SK-N-SH (cell line): ENCODE measurements at regions not wholly inside any gene's neighbourhood (a gene's known extent, or its start where the extent isn't known, plus 50 kb on each side); places are given as distances from the start of the nearest gene placed in this dataset.
"Not testable (repeated sequence)": the region's sequence is repeated elsewhere in the genome, so short reads cannot be mapped to it uniquely, and the experiment has no call there.

Experiments used
- CTCF ChIA-PET: fragments of 300-600, 350-600 bp; formaldehyde crosslinking; extraction: SDS; loops from one replicate; lab custom pipeline; 2021; lab: Yijun Ruan, JAX
- POLR2A ChIA-PET: fragments of 350-600 bp; sonication (Branson Sonifier 250); formaldehyde crosslinking; extraction: SDS; loops from one replicate; lab custom pipeline; 2020; ENCODE audit warnings: antibody characterized with exemption, inconsistent platforms; lab: Yijun Ruan, JAX
- DNase-seq: peaks from one replicate; pipeline ENCODE4 v3.0.0; 2012
- H2AFZ ChIP-seq: fragments of 200-600 bp; sonication (generic); 2 replicates; pipeline ENCODE4 v1.8.1; 2016; ENCODE audit warnings: antibody characterized with exemption, mild to moderate bottlenecking, low read depth
- H3F3A ChIP-seq: fragments of 200-600 bp; sonication (generic); replicated peaks from 2 replicates; pipeline ENCODE3; 2016; ENCODE audit warnings: antibody characterized with exemption, mild to moderate bottlenecking; ENCODE audit not compliant: insufficient read depth
- H3K27ac ChIP-seq, 2 experiments: fragments of 200-500 bp in 1 of 2; fragments of 200-600 bp in 1 of 2; sonication (Bioruptor generic) in 1 of 2; sonication (generic), shearing (Covaris generic) in 1 of 2; 2 replicates each; pipeline versions ENCODE4 v1.5.1 to v1.6.1; 2014 to 2016; ENCODE audit warnings: low read depth in 2 of 2, inconsistent platforms in 1 of 2, low read length in 1 of 2, mild to moderate bottlenecking in 1 of 2, mixed read lengths in 1 of 2
- H3K27me3 ChIP-seq: fragments of 200-600 bp; sonication (generic), shearing (Covaris generic); 2 replicates; pipeline ENCODE4 v1.6.1; 2016; ENCODE audit warnings: mixed run types; ENCODE audit not compliant: insufficient read depth
- H3K36me3 ChIP-seq, 2 experiments: fragments of 200-500 bp in 1 of 2; fragments of 200-600 bp in 1 of 2; sonication (Bioruptor generic) in 1 of 2; sonication (generic) in 1 of 2; replicated peaks in 1 of 2; 2 replicates each; pipeline versions ENCODE3 to v1.5.1; 2014 to 2016; ENCODE audit warnings: low read length in 1 of 2, mild to moderate bottlenecking in 1 of 2; ENCODE audit not compliant: insufficient read depth in 2 of 2, control insufficient read depth in 1 of 2
- H3K4me1 ChIP-seq, 2 experiments: fragments of 200-500 bp in 1 of 2; fragments of 200-600 bp in 1 of 2; sonication (Bioruptor generic) in 1 of 2; sonication (generic), shearing (Covaris generic) in 1 of 2; 2 replicates each; pipeline versions ENCODE4 v1.5.1 to v1.6.1; 2014 to 2016; ENCODE audit warnings: low read depth in 1 of 2, low read length in 1 of 2, mixed run types in 1 of 2; ENCODE audit not compliant: insufficient read depth in 2 of 2, control insufficient read depth in 1 of 2
- H3K4me2 ChIP-seq: fragments of 200-600 bp; sonication (generic), shearing (Covaris generic); 2 replicates; pipeline ENCODE4 v1.6.1; 2017; ENCODE audit warnings: mixed run types
- H3K4me3 ChIP-seq, 2 experiments: fragments of 200-500 bp in 1 of 2; fragments of 200-600 bp in 1 of 2; sonication (Bioruptor generic) in 1 of 2; sonication (generic), shearing (Covaris generic) in 1 of 2; 2 replicates each; pipeline versions ENCODE4 v1.5.1 to v1.8.1; 2014 to 2016; ENCODE audit warnings: low read depth in 2 of 2, inconsistent platforms in 1 of 2, low read length in 1 of 2, mild to moderate bottlenecking in 1 of 2, mixed read lengths in 1 of 2, moderate library complexity in 1 of 2
- H3K79me2 ChIP-seq: fragments of 200-600 bp; sonication (generic); 2 replicates; pipeline ENCODE4 v1.8.1; 2017; ENCODE audit warnings: mild to moderate bottlenecking; ENCODE audit not compliant: insufficient read depth
- H3K9ac ChIP-seq: fragments of 200-600 bp; sonication (generic); 2 replicates; pipeline ENCODE4 v1.6.1; 2017; ENCODE audit warnings: mixed run types
- H3K9me2 ChIP-seq: fragments of 200-600 bp; sonication (generic); 2 replicates; pipeline ENCODE4 v1.6.1; 2017; ENCODE audit warnings: mixed run types
- H3K9me3 ChIP-seq: fragments of 200-600 bp; sonication (generic); 2 replicates; pipeline ENCODE4 v1.6.1; 2017; ENCODE audit warnings: mixed run types, mild to moderate bottlenecking, moderate library complexity
- H4K20me1 ChIP-seq: fragments of 200-600 bp; sonication (generic); 2 replicates; pipeline ENCODE4 v1.6.1; 2017; ENCODE audit warnings: mild to moderate bottlenecking, mixed run types; ENCODE audit not compliant: insufficient read depth
- ELF1 ChIP-seq: IDR thresholded peaks from 2 replicates; pipeline ENCODE4 v1.4.0; 2012
- EP300 ChIP-seq, 2 experiments: IDR thresholded peaks; 2 replicates each; pipeline versions ENCODE4 v1.4.0 to v1.6.1; 2012; ENCODE audit warnings: borderline replicate concordance in 1 of 2, low read depth in 1 of 2, low read length in 1 of 2
- EZH2phosphoT487 ChIP-seq: fragments of 200-600 bp; sonication (generic); IDR thresholded peaks from 2 replicates; pipeline ENCODE4 v1.6.1; 2017; ENCODE audit warnings: low read depth, mixed run types, mild to moderate bottlenecking, antibody characterized with exemption, moderate library complexity, borderline replicate concordance
- FOXJ3 ChIP-seq: sonication (generic); formaldehyde crosslinking; IDR thresholded peaks from 2 replicates; pipeline ENCODE4 v1.5.1; 2020; ENCODE audit warnings: mild to moderate bottlenecking, missing genetic modification reagents
- FOXM1 ChIP-seq: IDR thresholded peaks from 2 replicates; pipeline ENCODE4 v1.4.0; 2012; ENCODE audit warnings: low read depth, mild to moderate bottlenecking
- GATA2 ChIP-seq: sonication (generic); formaldehyde crosslinking; IDR thresholded peaks from 2 replicates; pipeline ENCODE4 v1.5.0; 2020; ENCODE audit warnings: mild to moderate bottlenecking, missing genetic modification reagents
- MEF2A ChIP-seq: IDR thresholded peaks from 2 replicates; pipeline ENCODE4 v1.4.0; 2012; ENCODE audit warnings: low read depth, borderline replicate concordance
- NFIC ChIP-seq: IDR thresholded peaks from 2 replicates; pipeline ENCODE4 v1.4.0; 2012; ENCODE audit warnings: borderline replicate concordance
- NRF1 ChIP-seq: IDR thresholded peaks from 2 replicates; pipeline ENCODE4 v1.6.1; 2012; ENCODE audit warnings: low read depth, mild to moderate bottlenecking, low read length
- POLR2AphosphoS5 ChIP-seq: IDR thresholded peaks from 2 replicates; pipeline ENCODE4 v1.6.1; 2012; ENCODE audit warnings: low read depth, low read length
- RAD21 ChIP-seq: IDR thresholded peaks from 2 replicates; pipeline ENCODE4 v1.6.1; 2012; ENCODE audit warnings: mild to moderate bottlenecking, low read length
- RFX5 ChIP-seq: IDR thresholded peaks from 2 replicates; pipeline ENCODE4 v1.6.1; 2012; ENCODE audit warnings: mild to moderate bottlenecking, improper control_type of control experiment, low read length
- SMC3 ChIP-seq: IDR thresholded peaks from 2 replicates; pipeline ENCODE4 v1.6.1; 2012; ENCODE audit warnings: low read depth, low read length, improper control_type of control experiment
- TCF12 ChIP-seq: IDR thresholded peaks from 2 replicates; pipeline ENCODE4 v1.4.0; 2012
- TEAD4 ChIP-seq: IDR thresholded peaks from 2 replicates; pipeline ENCODE4 v1.4.0; 2012; ENCODE audit warnings: mild to moderate bottlenecking, borderline replicate concordance; ENCODE audit not compliant: insufficient read depth
- YY1 ChIP-seq: IDR thresholded peaks from 2 replicates; pipeline ENCODE4 v1.4.0; 2012; ENCODE audit warnings: low read depth, mild to moderate bottlenecking
- WGBS: methylation state at CpG from one replicate; pipeline ENCODE4 v1.1.6; 2017; ENCODE audit warnings: low lambda C conversion rate; 5-methylcytosine and 5-hydroxymethylcytosine counted together
- TF ChIP-seq, protein P1 (sequence below): fragments of 150-350 bp; IDR thresholded peaks from 2 replicates; pipeline ENCODE4 v1.6.1; 2016; ENCODE audit warnings: mild to moderate bottlenecking, low read depth, low read length
- TF ChIP-seq, protein P2 (sequence below): IDR thresholded peaks from 2 replicates; pipeline ENCODE4 v1.4.0; 2012; ENCODE audit warnings: low read depth
- TF ChIP-seq, protein P3 (sequence below): fragments of 150-350 bp; IDR thresholded peaks from 2 replicates; pipeline ENCODE4 v1.6.1; 2017; ENCODE audit warnings: antibody characterized with exemption, low read length, low read depth, borderline replicate concordance
- TF ChIP-seq, protein P4 (sequence below): IDR thresholded peaks from 2 replicates; pipeline ENCODE4 v1.4.0; 2012; ENCODE audit warnings: low read depth, borderline replicate concordance

DNA sequence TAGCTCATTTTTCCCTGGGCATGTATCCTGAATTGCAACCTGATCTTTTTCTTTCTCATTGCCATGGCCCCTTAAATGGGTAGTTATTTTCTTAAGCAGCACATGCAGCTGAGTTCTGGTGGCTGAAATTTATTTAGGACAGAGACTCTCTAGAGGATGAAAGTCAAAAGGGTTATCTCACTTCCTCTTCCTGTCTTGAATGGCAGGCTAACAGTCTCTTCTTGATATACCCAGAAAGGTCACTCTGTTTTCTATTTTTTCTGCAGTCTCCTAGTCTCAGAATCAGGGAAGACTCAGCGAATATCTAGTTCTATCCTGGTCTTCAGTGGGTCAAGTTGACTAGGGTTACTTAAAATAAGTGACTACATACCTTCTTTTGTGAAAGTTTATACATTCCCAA lies 243.3 kb downstream of the EPHA7 start:
- Histone ChIP-seq H3K4me1 (no peaks in the 10 kb centered on the region), H3K36me3 (no peaks in the 10 kb centered on the region), H3K9me3 (no peaks in the 10 kb centered on the region), H3F3A (no peaks in the 10 kb centered on the region), H2AFZ (no peak overlapping the region), H3K4me3 (no peak overlapping the region), H3K27me3 (no peaks in the 10 kb centered on the region), H3K9ac (no peak overlapping the region)
- WGBS = 5% methylated on average over 1 of the region's 1 CpG
- ChIA-PET CTCF (no interaction called here), POLR2A (no interaction called here)
- TF ChIP-seq EP300 (IDR thresholded peaks at IDR 0.05; ENCODE audit: borderline replicate concordance in 1 of 2, low read depth in 1 of 2, low read length in 1 of 2) (no peak), TCF12 (no peak), NRF1 (no peak), RFX5 (no peak), EZH2phosphoT487 (no peak), FOXM1 (no peak), RAD21 (no peak), ELF1 (no peak), SMC3 (no peak), GATA2 (CRISPR knock-in tag) (no peak), NFIC (no peak), FOXJ3 (no peak), MEF2A (no peak), POLR2AphosphoS5 (no peak), YY1 (no peak), TEAD4 (no peak)
- TF ChIP-seq, protein P1, sequence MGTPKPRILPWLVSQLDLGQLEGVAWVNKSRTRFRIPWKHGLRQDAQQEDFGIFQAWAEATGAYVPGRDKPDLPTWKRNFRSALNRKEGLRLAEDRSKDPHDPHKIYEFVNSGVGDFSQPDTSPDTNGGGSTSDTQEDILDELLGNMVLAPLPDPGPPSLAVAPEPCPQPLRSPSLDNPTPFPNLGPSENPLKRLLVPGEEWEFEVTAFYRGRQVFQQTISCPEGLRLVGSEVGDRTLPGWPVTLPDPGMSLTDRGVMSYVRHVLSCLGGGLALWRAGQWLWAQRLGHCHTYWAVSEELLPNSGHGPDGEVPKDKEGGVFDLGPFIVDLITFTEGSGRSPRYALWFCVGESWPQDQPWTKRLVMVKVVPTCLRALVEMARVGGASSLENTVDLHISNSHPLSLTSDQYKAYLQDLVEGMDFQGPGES = no peak
- TF ChIP-seq, protein P2, sequence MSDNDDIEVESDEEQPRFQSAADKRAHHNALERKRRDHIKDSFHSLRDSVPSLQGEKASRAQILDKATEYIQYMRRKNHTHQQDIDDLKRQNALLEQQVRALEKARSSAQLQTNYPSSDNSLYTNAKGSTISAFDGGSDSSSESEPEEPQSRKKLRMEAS = no peak
- TF ChIP-seq, protein P3, sequence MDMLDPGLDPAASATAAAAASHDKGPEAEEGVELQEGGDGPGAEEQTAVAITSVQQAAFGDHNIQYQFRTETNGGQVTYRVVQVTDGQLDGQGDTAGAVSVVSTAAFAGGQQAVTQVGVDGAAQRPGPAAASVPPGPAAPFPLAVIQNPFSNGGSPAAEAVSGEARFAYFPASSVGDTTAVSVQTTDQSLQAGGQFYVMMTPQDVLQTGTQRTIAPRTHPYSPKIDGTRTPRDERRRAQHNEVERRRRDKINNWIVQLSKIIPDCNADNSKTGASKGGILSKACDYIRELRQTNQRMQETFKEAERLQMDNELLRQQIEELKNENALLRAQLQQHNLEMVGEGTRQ = no peak
- TF ChIP-seq, protein P4, sequence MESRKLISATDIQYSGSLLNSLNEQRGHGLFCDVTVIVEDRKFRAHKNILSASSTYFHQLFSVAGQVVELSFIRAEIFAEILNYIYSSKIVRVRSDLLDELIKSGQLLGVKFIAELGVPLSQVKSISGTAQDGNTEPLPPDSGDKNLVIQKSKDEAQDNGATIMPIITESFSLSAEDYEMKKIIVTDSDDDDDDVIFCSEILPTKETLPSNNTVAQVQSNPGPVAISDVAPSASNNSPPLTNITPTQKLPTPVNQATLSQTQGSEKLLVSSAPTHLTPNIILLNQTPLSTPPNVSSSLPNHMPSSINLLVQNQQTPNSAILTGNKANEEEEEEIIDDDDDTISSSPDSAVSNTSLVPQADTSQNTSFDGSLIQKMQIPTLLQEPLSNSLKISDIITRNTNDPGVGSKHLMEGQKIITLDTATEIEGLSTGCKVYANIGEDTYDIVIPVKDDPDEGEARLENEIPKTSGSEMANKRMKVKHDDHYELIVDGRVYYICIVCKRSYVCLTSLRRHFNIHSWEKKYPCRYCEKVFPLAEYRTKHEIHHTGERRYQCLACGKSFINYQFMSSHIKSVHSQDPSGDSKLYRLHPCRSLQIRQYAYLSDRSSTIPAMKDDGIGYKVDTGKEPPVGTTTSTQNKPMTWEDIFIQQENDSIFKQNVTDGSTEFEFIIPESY = no peak
- TF ChIP-seq, all 33 proteins: peak for 0
- no peak for DNase-seq
- no peaks in the 10 kb centered on the region for H3K9me2 ChIP-seq
- no peak overlapping the region for H3K27ac ChIP-seq
- no peaks in the 10 kb centered on the region for H4K20me1 ChIP-seq
- no peaks in the 10 kb centered on the region for H3K79me2 ChIP-seq
- H3K4me2 ChIP-seq = no peak overlapping the region

DNA sequence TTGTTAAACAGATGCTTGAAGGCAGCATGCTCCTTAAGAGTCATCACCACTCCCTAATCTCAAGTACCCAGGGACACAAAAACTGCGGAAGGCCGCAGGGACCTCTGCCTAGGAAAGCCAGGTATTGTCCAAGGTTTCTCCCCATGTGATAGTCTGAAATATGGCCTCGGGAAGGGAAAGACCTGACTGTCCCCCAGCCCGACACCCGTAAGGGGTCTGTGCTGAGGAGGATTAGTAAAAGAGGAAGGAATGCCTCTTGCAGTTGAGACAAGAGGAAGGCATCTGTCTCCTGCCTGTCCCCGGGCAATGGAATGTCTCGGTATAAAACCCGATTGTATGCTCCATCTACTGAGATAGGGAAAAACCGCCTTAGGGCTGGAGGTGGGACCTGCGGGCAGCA lies 245.8 kb downstream of the EPHA7 start:
- POLR2A ChIA-PET, H3K27ac ChIP-seq, DNase-seq, H3K4me1 ChIP-seq, H3K27me3 ChIP-seq, H2AFZ ChIP-seq, H3K4me2 ChIP-seq, H3K36me3 ChIP-seq, H4K20me1 ChIP-seq, H3K9me2 ChIP-seq, H3K9me3 ChIP-seq, H3K79me2 ChIP-seq, H3K4me3 ChIP-seq, H3F3A ChIP-seq, CTCF ChIA-PET, H3K9ac ChIP-seq: not testable (repeated sequence)
- WGBS = 21% methylated on average over 3 of the region's 10 CpGs
